ENCODE measurements at regions not wholly inside any gene's neighbourhood (a gene's known extent, or its start where the extent isn't known, plus 50 kb on each side); places are given as distances from the start of the nearest gene placed in this dataset.

GRCh38 chr20:59403962-59404314 is 103.5 kb downstream of the EDN3 start:
- DNase-seq, result no peak

DNA sequence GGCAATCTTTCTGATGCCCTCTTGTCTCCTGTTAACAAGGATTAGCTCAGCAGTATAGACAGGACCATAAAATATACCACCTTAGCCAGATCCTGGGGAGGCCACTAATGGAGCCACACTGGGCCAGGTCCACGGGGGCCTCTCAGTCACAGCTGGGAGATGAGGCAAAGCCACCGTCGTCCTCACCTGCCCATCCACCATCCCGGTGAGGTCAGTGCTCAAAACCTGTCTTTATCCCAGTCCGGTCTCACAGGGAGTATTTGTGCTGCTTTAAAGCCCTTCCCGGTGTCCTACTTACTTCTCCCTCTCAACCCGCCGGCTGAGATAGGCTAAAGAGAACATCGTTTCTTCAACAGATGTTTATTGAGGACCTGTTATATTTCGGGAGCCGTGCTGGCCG is 104.3 kb downstream of the EDN3 start:
- DNase-seq, result no peak

DNA sequence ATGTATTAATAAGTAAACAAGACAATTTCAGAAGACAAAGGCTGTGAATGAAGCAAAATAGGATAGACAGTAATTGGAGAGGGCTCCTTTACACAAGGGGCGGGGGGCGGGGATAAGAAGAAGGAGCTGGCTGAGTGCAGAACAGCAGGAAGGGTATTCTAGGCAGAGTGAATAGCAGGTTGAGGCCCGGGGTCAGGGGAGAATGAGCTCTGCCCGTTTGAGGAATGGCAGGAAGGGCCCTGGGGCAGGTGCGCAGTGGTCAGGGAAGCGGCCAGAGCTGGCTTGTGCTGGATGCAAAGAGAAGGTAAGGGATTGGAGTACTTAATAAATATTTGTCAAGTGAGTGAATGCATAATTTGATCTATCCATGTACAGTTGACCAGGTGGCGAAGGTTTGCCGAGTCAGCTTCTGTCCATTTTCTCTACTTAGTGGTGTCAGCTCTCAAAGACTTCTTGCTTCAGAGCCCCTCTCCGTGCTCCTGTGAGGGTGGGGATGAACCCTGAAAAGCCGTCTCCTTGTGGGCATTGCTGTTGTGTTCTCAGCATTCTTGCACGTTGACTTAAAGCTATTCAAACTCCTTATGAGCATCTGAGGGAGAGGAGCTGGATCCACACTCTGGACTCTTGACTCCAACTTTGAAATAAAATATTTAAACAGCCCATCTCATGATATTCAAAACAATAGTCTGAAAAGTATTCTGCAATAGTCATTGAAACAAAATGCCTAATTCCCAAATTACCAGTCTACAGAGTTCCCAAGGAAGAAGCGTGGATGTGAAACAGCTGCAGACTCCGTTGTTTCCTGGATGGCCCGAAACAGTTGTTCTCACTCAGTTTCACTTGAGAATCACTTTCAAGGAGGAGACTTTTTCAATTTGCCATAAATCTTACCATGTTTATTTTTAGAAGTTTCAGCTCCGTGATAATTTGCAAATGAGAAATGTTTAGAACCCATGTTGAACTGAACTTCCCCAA is 105.1 kb downstream of the EDN3 start:
- DNase-seq, result peak in 2 of 3 experiments; percentile 41 to 73

GRCh38 chr20:59406446-59406845 is 106.0 kb downstream of the EDN3 start:
- no peak for DNase-seq

DNA sequence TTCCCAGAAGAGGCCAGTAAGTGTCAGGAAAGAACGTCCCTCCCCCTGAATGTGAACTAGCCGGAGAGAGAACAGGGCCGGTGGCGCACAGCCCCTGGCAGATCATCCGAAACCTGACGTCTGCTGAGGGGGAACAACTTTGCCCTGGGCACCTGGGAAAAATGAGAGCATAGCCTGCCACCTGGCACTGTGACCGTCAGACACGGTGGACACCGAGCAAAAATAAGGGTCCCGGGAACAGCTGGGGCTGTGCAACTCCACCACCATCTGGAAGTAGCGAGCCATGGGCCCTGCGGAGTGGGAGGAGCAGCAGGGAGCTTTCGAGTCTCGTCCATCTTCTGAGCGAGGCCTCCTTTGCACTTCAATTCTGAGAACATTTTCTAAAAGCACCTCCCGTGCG is 110.8 kb downstream of the EDN3 start:
- DNase-seq, result no peak

- no peak for DNase-seq
Observed at GRCh38 chr20:59411589-59411988, 111.2 kb downstream of the EDN3 start.

DNA sequence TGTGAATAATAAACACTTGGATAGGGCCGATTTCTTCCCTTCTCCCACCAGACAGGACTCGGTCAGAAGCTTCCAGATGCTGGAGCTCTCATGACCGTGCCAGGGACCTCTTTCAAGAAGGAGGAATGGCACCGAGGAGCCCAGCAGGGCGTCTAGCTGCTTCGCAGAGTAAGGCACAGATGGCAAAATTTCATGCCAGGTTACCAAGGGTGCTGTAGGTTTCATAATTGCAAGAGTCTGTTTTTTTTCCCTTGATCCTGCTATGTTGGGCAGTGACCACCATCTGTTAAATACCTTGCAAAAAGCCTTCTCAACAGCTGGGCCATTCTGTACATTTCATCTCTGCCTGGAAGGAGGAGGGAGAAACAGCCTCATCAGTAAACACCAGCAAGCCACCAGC is 111.8 kb downstream of the EDN3 start:
- DNase-seq, result peak in 1 of 3 experiments; percentile 44

- peak in 2 of 3 experiments; percentile 24 to 69 for DNase-seq
Observed at GRCh38 chr20:59412875-59413284, 112.5 kb downstream of the EDN3 start.

- DNase-seq, result peak in 2 of 3 experiments; percentile 17 to 67
Observed at GRCh38 chr20:59413326-59413865, 113.0 kb downstream of the EDN3 start.

DNA sequence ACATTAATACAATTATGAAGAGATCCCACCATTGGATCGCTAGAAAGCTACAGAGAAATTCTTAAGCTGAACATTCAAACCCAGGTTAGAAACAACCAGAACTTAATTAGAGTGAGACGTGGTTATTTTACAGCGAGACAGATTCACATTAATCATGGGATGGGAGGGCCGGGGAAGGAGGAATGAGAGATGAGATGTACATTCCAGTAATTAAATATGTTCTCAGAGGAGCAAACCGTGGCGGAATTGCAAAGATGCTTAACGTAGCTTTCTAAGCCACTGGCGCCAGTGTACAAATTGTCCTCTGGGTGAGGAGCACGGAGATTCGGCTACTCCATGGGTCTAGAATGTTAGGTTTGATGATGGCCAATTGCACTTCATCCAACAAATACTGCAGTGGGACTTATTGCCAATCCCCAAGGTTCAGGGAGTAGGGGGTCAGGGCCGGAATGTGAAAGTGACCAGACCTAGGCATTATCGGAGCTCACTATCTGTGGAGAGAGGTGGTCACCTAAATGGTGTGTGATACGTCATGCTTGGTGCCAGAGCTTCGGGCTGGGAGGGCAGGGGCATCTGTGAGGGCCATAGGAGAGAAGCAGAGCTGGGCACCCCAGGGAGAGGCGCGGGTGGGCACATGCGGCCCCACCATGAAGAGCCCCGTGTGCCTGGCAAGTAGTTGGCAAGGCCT is 114.7 kb downstream of the EDN3 start:
- DNase-seq, result no peak

DNA sequence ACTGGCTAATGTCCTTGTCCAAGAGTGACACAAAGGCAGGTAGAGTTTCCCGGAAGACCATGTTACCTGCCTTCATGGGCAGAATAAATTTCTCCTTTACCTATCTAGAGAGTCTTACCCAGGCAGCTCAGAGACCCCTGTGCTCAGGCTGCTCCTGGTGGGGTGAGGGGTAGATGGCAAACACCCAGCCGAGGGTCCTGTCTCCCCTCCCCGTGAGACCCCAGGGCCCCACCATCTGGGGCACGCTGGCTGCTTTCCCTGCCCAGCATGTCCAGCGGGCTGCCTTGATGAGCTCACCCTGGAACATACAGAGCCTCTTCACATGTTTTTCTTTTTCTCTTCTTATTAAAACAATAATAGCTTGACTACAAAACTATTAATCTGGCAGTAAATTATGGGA is 116.5 kb downstream of the EDN3 start:
- DNase-seq, result no peak

- DNase-seq, result no peak
Observed at GRCh38 chr20:59421089-59421488, 120.7 kb downstream of the EDN3 start.

- DNase-seq, result no peak
Observed at GRCh38 chr20:59421920-59422637, 121.7 kb downstream of the EDN3 start.

GRCh38 chr20:59422872-59423544 is 122.6 kb downstream of the EDN3 start:
- DNase-seq, result peak in 1 of 3 experiments; percentile 14

- no peak for DNase-seq
Observed at GRCh38 chr20:59424976-59425375, 124.6 kb downstream of the EDN3 start.

DNA sequence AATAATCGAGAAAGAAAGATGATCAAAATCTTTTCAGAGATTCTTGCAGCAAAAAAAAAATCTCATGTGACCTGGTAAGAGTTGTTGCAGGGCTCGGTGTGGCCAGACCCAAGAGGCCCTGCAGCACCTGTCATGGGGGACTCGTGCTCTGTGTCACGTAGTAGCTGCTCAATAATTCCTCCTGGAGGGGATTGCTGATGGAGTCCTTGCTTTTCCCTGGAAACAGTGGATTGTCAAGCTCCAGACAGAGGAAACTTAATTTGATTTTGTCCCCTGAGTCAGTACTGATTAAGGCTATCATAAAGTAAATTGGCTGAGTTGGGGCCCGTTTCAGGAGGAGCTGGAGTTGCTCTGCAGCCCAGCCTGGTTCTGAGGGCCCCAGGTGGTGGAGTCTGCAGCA is 125.2 kb downstream of the EDN3 start:
- DNase-seq, result no peak

DNA sequence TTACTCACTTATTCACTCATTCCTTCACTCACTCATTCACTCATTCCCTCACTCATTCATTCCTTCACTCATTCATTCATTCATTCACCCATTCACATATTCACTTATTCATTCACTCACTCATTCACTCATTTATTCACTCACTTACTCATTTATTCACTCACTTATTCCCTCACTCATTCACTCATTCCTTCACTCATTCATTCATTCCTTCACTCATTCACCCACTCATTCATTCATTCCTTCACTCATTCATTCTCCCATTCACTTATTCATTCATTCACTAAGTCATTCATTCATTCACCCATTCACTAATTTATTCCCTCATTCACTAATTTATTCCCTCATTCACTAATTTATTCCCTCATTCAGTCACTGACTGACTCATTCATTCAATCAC is 127.6 kb downstream of the EDN3 start:
- no peak for DNase-seq

GRCh38 chr20:59428441-59429205 is 128.2 kb downstream of the EDN3 start:
- DNase-seq, result no peak

GRCh38 chr20:59429396-59429795 is 129.0 kb downstream of the EDN3 start:
- DNase-seq, result peak in 1 of 3 experiments; percentile 54

DNA sequence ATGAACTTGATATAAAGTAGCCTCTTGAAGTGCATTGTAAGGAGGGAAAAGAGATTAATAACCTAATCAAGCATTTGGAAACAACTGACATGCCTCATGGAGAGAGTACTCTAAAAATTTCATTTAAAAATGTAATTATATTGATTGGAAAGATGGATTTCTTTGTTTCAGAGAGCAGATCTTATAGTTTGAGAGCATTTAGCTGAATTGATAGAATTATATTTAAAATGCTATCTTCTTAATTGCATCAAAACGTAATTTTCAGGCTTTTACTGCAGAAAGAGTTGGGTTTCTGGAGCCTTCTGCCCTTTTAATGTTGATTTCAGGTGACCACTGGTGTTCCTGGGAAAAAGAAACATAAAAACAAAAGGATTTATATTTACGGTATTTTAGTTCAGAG is 130.6 kb downstream of the EDN3 start:
- no peak for DNase-seq

GRCh38 chr20:59434960-59435359 is 134.5 kb downstream of the EDN3 start:
- peak in 2 of 3 experiments; percentile 58 to 86 for DNase-seq

- DNase-seq, result peak in 2 of 3 experiments; percentile 94 to 98
Observed at GRCh38 chr20:59435518-59435917, 135.1 kb downstream of the EDN3 start.

Measured in NCI-H1417 (cell line).